ENCODE measurements at regions not wholly inside any gene's neighbourhood (a gene's known extent, or its start where the extent isn't known, plus 50 kb on each side); places are given as distances from the start of the nearest gene placed in this dataset.

- Histone ChIP-seq H3K9ac (ENCODE audit: low read length) (no peak overlapping the region), H3K4me2 (ENCODE audit: low read length, poor library complexity, severe bottlenecking) (no peak overlapping the region), H3K4me1 (ENCODE audit: control insufficient read depth, insufficient read depth, low read depth, low read length) (no peaks in the 10 kb centered on the region), H4K91ac (ENCODE audit: low read length) (no peak overlapping the region), H2BK15ac (ENCODE audit: low read depth, poor library complexity, severe bottlenecking) (no peak overlapping the region), H2BK120ac (ENCODE audit: low read depth, low read length) (no peak overlapping the region), H2AK5ac (ENCODE audit: low read length, severe bottlenecking) (no peak overlapping the region), H2BK5ac (ENCODE audit: low read depth, low read length, poor library complexity, severe bottlenecking) (no peak overlapping the region), H3K27me3 (ENCODE audit: control insufficient read depth in 1 of 2, insufficient read depth in 1 of 2, low read length in 2 of 2) (no peaks in the 10 kb centered on the region), H3K79me1 (replicated peaks; ENCODE audit: low read length, poor library complexity, severe bottlenecking) (no peaks in the 10 kb centered on the region), H3K14ac (ENCODE audit: low read length in 2 of 2) (no peak overlapping the region), H3K27ac (ENCODE audit: low read length, poor library complexity, severe bottlenecking) (no peak overlapping the region), H3K36me3 (ENCODE audit: control insufficient read depth in 1 of 2, insufficient read depth in 2 of 2, low read depth in 1 of 2, low read length in 2 of 2) (no peaks in the 10 kb centered on the region), H4K8ac (ENCODE audit: low read length) (no peak overlapping the region), H3K4me3 (ENCODE audit: insufficient read depth in 1 of 2, low read depth in 1 of 2, low read length in 2 of 2) (no peak overlapping the region), H3K9me3 (ENCODE audit: control insufficient read depth, low read length) (no peaks in the 10 kb centered on the region), H2AFZ (ENCODE audit: low read depth, low read length) (no peak overlapping the region), H3K4ac (ENCODE audit: low read depth in 1 of 2, low read length in 2 of 2) (no peak overlapping the region), H2BK12ac (ENCODE audit: low read length in 2 of 2) (no peak overlapping the region), H3K23ac (ENCODE audit: low read length in 2 of 2) (no peak overlapping the region), H3K18ac (ENCODE audit: low read depth in 1 of 2, low read length in 2 of 2) (no peak overlapping the region)
- whole genome bisulfite sequencing = 56% methylated on average over 4 of the region's 5 CpGs
- DNase-seq = no peak
Observed at GRCh38 chr5:153893817-153894216, 144.9 kb downstream of the FAM114A2 start.

GRCh38 chr5:153891394-153891793 is 147.3 kb downstream of the FAM114A2 start:
- no peak overlapping the region for H3K9ac ChIP-seq (ENCODE audit: low read length)
- H2BK120ac ChIP-seq (ENCODE audit: low read depth, low read length) = no peak overlapping the region
- H3K27me3 ChIP-seq (ENCODE audit: control insufficient read depth in 1 of 2, insufficient read depth in 1 of 2, low read length in 2 of 2) = no peaks in the 10 kb centered on the region
- H4K91ac ChIP-seq (ENCODE audit: low read length) = no peak overlapping the region
- no peak overlapping the region for H2BK5ac ChIP-seq (ENCODE audit: low read depth, low read length, poor library complexity, severe bottlenecking)
- H2BK12ac ChIP-seq (ENCODE audit: low read length in 2 of 2) = no peak overlapping the region
- no peaks in the 10 kb centered on the region for H3K9me3 ChIP-seq (ENCODE audit: control insufficient read depth, low read length)
- no peak overlapping the region for H3K18ac ChIP-seq (ENCODE audit: low read depth in 1 of 2, low read length in 2 of 2)
- no peaks in the 10 kb centered on the region for H3K79me1 ChIP-seq (replicated peaks; ENCODE audit: low read length, poor library complexity, severe bottlenecking)
- no peak overlapping the region for H3K4me2 ChIP-seq (ENCODE audit: low read length, poor library complexity, severe bottlenecking)
- no peak overlapping the region for H2AK5ac ChIP-seq (ENCODE audit: low read length, severe bottlenecking)
- no peak overlapping the region for H4K8ac ChIP-seq (ENCODE audit: low read length)
- no peaks in the 10 kb centered on the region for H3K4me1 ChIP-seq (ENCODE audit: control insufficient read depth, insufficient read depth, low read depth, low read length)
- no peak overlapping the region for H2BK15ac ChIP-seq (ENCODE audit: low read depth, poor library complexity, severe bottlenecking)
- DNase-seq = no peak
- no peak overlapping the region for H3K23ac ChIP-seq (ENCODE audit: low read length in 2 of 2)
- H2AFZ ChIP-seq (ENCODE audit: low read depth, low read length) = no peak overlapping the region
- no peak overlapping the region for H3K27ac ChIP-seq (ENCODE audit: low read length, poor library complexity, severe bottlenecking)
- H3K36me3 ChIP-seq (ENCODE audit: control insufficient read depth in 1 of 2, insufficient read depth in 2 of 2, low read depth in 1 of 2, low read length in 2 of 2) = no peaks in the 10 kb centered on the region
- H3K14ac ChIP-seq (ENCODE audit: low read length in 2 of 2) = no peak overlapping the region
- no peak overlapping the region for H3K4me3 ChIP-seq (ENCODE audit: insufficient read depth in 1 of 2, low read depth in 1 of 2, low read length in 2 of 2)
- H3K4ac ChIP-seq (ENCODE audit: low read depth in 1 of 2, low read length in 2 of 2) = no peak overlapping the region

- 66% methylated on average over 4 of the region's 5 CpGs for WGBS
- Histone ChIP-seq H3K4ac (ENCODE audit: low read depth in 1 of 2, low read length in 2 of 2) (no peak overlapping the region), H2AK5ac (ENCODE audit: low read length, severe bottlenecking) (no peak overlapping the region), H3K14ac (ENCODE audit: low read length in 2 of 2) (no peak overlapping the region), H3K9me3 (ENCODE audit: control insufficient read depth, low read length) (no peaks in the 10 kb centered on the region), H3K36me3 (ENCODE audit: control insufficient read depth in 1 of 2, insufficient read depth in 2 of 2, low read depth in 1 of 2, low read length in 2 of 2) (no peaks in the 10 kb centered on the region), H3K27me3 (ENCODE audit: control insufficient read depth in 1 of 2, insufficient read depth in 1 of 2, low read length in 2 of 2) (no peaks in the 10 kb centered on the region), H2AFZ (ENCODE audit: low read depth, low read length) (no peak overlapping the region), H3K79me1 (replicated peaks; ENCODE audit: low read length, poor library complexity, severe bottlenecking) (no peaks in the 10 kb centered on the region), H3K4me1 (ENCODE audit: control insufficient read depth, insufficient read depth, low read depth, low read length) (no peaks in the 10 kb centered on the region), H3K23ac (ENCODE audit: low read length in 2 of 2) (no peak overlapping the region), H4K8ac (ENCODE audit: low read length) (no peak overlapping the region), H3K4me2 (ENCODE audit: low read length, poor library complexity, severe bottlenecking) (no peak overlapping the region), H4K91ac (ENCODE audit: low read length) (no peak overlapping the region), H3K4me3 (ENCODE audit: insufficient read depth in 1 of 2, low read depth in 1 of 2, low read length in 2 of 2) (no peak overlapping the region), H2BK12ac (ENCODE audit: low read length in 2 of 2) (no peak overlapping the region), H2BK15ac (ENCODE audit: low read depth, poor library complexity, severe bottlenecking) (no peak overlapping the region), H3K9ac (ENCODE audit: low read length) (no peak overlapping the region), H3K18ac (ENCODE audit: low read depth in 1 of 2, low read length in 2 of 2) (no peak overlapping the region), H2BK5ac (ENCODE audit: low read depth, low read length, poor library complexity, severe bottlenecking) (no peak overlapping the region), H3K27ac (ENCODE audit: low read length, poor library complexity, severe bottlenecking) (no peak overlapping the region), H2BK120ac (ENCODE audit: low read depth, low read length) (no peak overlapping the region)
- no peak for DNase-seq
Observed at GRCh38 chr5:153888781-153889180, 149.9 kb downstream of the FAM114A2 start.

GRCh38 chr5:153885141-153885540 is 153.6 kb downstream of the FAM114A2 start:
- Histone ChIP-seq H3K79me1 (replicated peaks; ENCODE audit: low read length, poor library complexity, severe bottlenecking) (no peaks in the 10 kb centered on the region), H3K27ac (ENCODE audit: low read length, poor library complexity, severe bottlenecking) (no peak overlapping the region), H2BK120ac (ENCODE audit: low read depth, low read length) (no peak overlapping the region), H3K4me1 (ENCODE audit: control insufficient read depth, insufficient read depth, low read depth, low read length) (no peaks in the 10 kb centered on the region), H3K4me2 (ENCODE audit: low read length, poor library complexity, severe bottlenecking) (no peak overlapping the region), H3K27me3 (ENCODE audit: control insufficient read depth in 1 of 2, insufficient read depth in 1 of 2, low read length in 2 of 2) (no peaks in the 10 kb centered on the region), H3K18ac (ENCODE audit: low read depth in 1 of 2, low read length in 2 of 2) (no peak overlapping the region), H3K36me3 (ENCODE audit: control insufficient read depth in 1 of 2, insufficient read depth in 2 of 2, low read depth in 1 of 2, low read length in 2 of 2) (no peaks in the 10 kb centered on the region), H3K9ac (ENCODE audit: low read length) (no peak overlapping the region), H3K14ac (ENCODE audit: low read length in 2 of 2) (no peak overlapping the region), H4K8ac (ENCODE audit: low read length) (no peak overlapping the region), H2BK12ac (ENCODE audit: low read length in 2 of 2) (no peak overlapping the region), H4K91ac (ENCODE audit: low read length) (no peak overlapping the region), H3K9me3 (ENCODE audit: control insufficient read depth, low read length) (no peaks in the 10 kb centered on the region), H2AK5ac (ENCODE audit: low read length, severe bottlenecking) (no peak overlapping the region), H3K4ac (ENCODE audit: low read depth in 1 of 2, low read length in 2 of 2) (no peak overlapping the region), H3K23ac (ENCODE audit: low read length in 2 of 2) (no peak overlapping the region), H2BK15ac (ENCODE audit: low read depth, poor library complexity, severe bottlenecking) (no peak overlapping the region), H2AFZ (ENCODE audit: low read depth, low read length) (no peak overlapping the region), H3K4me3 (ENCODE audit: insufficient read depth in 1 of 2, low read depth in 1 of 2, low read length in 2 of 2) (no peak overlapping the region), H2BK5ac (ENCODE audit: low read depth, low read length, poor library complexity, severe bottlenecking) (no peak overlapping the region)
- DNase-seq = no peak
- 97% methylated on average over 3 of the region's 3 CpGs for WGBS

Measured in mesenchymal stem cell (in vitro differentiated cells and primary cell).